GM12891 (cell line): ENCODE measurements at regions not wholly inside any gene's neighbourhood (a gene's known extent, or its start where the extent isn't known, plus 50 kb on each side); places are given as distances from the start of the nearest gene placed in this dataset.

ENCODE experiments used
- PAX5 ChIP-seq: IDR thresholded peaks from 2 replicates; pipeline ENCODE4 v1.6.1; 2011; ENCODE audit warnings: low read length, moderate library complexity, mild to moderate bottlenecking; ENCODE audit not compliant: insufficient read depth, severe bottlenecking
- POLR2A ChIP-seq: IDR thresholded peaks from 2 replicates; pipeline ENCODE4 v1.6.1; 2011; ENCODE audit warnings: low read depth, low read length, control low read depth
- POLR2AphosphoS5 ChIP-seq: IDR thresholded peaks from 2 replicates; pipeline ENCODE4 v1.6.1; 2011; ENCODE audit warnings: low read depth, low read length, control low read depth
- POU2F2 ChIP-seq: IDR thresholded peaks from 2 replicates; pipeline ENCODE4 v1.6.1; 2011; ENCODE audit warnings: low read depth, mild to moderate bottlenecking, control low read depth, low read length, moderate library complexity
- SPI1 ChIP-seq: IDR thresholded peaks from 2 replicates; pipeline ENCODE4 v1.6.1; 2011; ENCODE audit warnings: low read depth, low read length, control low read depth
- TAF1 ChIP-seq: IDR thresholded peaks from 2 replicates; pipeline ENCODE4 v1.6.1; 2011; ENCODE audit warnings: low read depth, low read length, control low read depth

GRCh38 chr4:32003548-32003947, 1283.4 kb downstream of the PCDH7 start:
- TF ChIP-seq TAF1 (no peak), POLR2AphosphoS5 (no peak), POLR2A (no peak), POU2F2 (no peak), SPI1 (no peak), PAX5 (no peak)
